PFSK-1 (cell line): ENCODE measurements at regions not wholly inside any gene's neighbourhood (a gene's known extent, or its start where the extent isn't known, plus 50 kb on each side); places are given as distances from the start of the nearest gene placed in this dataset.

Source experiments
- FOXP2 ChIP-seq: optimal IDR thresholded peaks from 2 replicates; pipeline ENCODE3; 2011; ENCODE audit warnings: borderline replicate concordance, control low read depth, inconsistent platforms; ENCODE audit not compliant: insufficient read depth; ENCODE audit errors: extremely low read length, extremely low read depth
- POLR2AphosphoS5 ChIP-seq: IDR thresholded peaks from 2 replicates; pipeline ENCODE4 v1.6.1; 2012; ENCODE audit warnings: low read depth, mild to moderate bottlenecking, control low read depth, low read length, moderate library complexity
- REST ChIP-seq, 2 experiments: IDR thresholded peaks; 2 replicates each; pipeline versions ENCODE4 v1.6.1 to v1.8.0; 2011 to 2012; ENCODE audit warnings: low read depth in 2 of 2, low read length in 2 of 2, control low read depth in 1 of 2, inconsistent platforms in 1 of 2, mild to moderate bottlenecking in 1 of 2, moderate library complexity in 1 of 2; ENCODE audit not compliant: insufficient read depth in 1 of 2
- SIN3A ChIP-seq: IDR thresholded peaks from 2 replicates; pipeline ENCODE4 v1.6.1; 2012; ENCODE audit warnings: mild to moderate bottlenecking, low read length, moderate library complexity, borderline replicate concordance; ENCODE audit not compliant: insufficient read depth
- TAF1 ChIP-seq: IDR thresholded peaks from 2 replicates; pipeline ENCODE4 v1.6.1; 2012; ENCODE audit warnings: low read length, control low read depth, borderline replicate concordance; ENCODE audit not compliant: insufficient read depth

GRCh38 chr13:105414639-105415038, 1120.8 kb downstream of the EFNB2 start:
- no peak for TF ChIP-seq REST (IDR thresholded peaks at IDR 0.05; ENCODE audit: insufficient read depth in 1 of 2, low read depth in 2 of 2, low read length in 2 of 2)
- no peak for TF ChIP-seq POLR2AphosphoS5
- no peak for TF ChIP-seq TAF1
- TF ChIP-seq FOXP2: no peak
- TF ChIP-seq SIN3A: no peak

- TF ChIP-seq FOXP2 (no peak), SIN3A (no peak), TAF1 (no peak), POLR2AphosphoS5 (no peak)
Observed at GRCh38 chr13:105412171-105412570, 1123.3 kb downstream of the EFNB2 start.

- TF ChIP-seq TAF1: no peak
- TF ChIP-seq FOXP2: no peak
- TF ChIP-seq POLR2AphosphoS5: no peak
- TF ChIP-seq REST (IDR thresholded peaks at IDR 0.05; ENCODE audit: insufficient read depth in 1 of 2, low read depth in 2 of 2, low read length in 2 of 2): no peak
- no peak for TF ChIP-seq SIN3A
Observed at GRCh38 chr13:105410602-105411001, 1124.9 kb downstream of the EFNB2 start.

- TF ChIP-seq POLR2AphosphoS5 (no peak), REST (IDR thresholded peaks at IDR 0.05; ENCODE audit: insufficient read depth in 1 of 2, low read depth in 2 of 2, low read length in 2 of 2) (no peak), FOXP2 (no peak), TAF1 (no peak), SIN3A (no peak)
Observed at GRCh38 chr13:105406551-105406950, 1128.9 kb downstream of the EFNB2 start.

DNA sequence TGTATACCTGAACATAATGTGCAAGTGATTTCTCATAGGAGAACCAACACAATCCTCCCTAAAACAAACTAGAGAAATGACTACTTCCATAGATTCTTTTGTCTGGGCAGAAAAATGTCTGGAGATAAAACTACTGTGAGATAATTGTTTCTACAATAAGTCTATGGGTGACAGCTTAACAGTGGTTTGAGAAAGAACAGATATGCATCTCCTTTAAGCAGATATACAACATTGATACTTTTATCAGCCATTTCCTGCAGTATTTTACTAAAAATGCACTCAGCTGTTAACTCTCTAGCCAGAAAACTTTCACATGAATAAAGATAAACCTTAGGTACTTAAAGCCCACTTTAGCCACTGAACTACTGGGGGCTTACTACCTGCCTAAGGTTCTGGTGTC, 1132.4 kb downstream of the EFNB2 start:
- TF ChIP-seq FOXP2 (no peak), TAF1 (no peak), REST (IDR thresholded peaks at IDR 0.05; ENCODE audit: insufficient read depth in 1 of 2, low read depth in 2 of 2, low read length in 2 of 2) (no peak), POLR2AphosphoS5 (no peak), SIN3A (no peak)

- no peak for TF ChIP-seq REST (IDR thresholded peaks at IDR 0.05; ENCODE audit: insufficient read depth in 1 of 2, low read depth in 2 of 2, low read length in 2 of 2)
- no peak for TF ChIP-seq TAF1
Observed at GRCh38 chr13:105395041-105395440, 1140.4 kb downstream of the EFNB2 start.
